ENCODE measurements at regions not wholly inside any gene's neighbourhood (a gene's known extent, or its start where the extent isn't known, plus 50 kb on each side); places are given as distances from the start of the nearest gene placed in this dataset.

- no peaks in the 10 kb centered on the region for H3K36me3 Mint-ChIP-seq
- ATAC-seq (ENCODE audit: low read depth), result no peak
- H3K9me3 Mint-ChIP-seq, result peaks cover 4% of the 10 kb centered on the region
- no peak for DNase-seq (ENCODE audit: low spot score in 2 of 2)
- no peaks in the 10 kb centered on the region for H3K4me1 Mint-ChIP-seq
- H3K27ac Mint-ChIP-seq, result no peak overlapping the region
- no peak overlapping the region for H3K4me3 Mint-ChIP-seq
- peaks cover 17% of the 10 kb centered on the region for H3K27me3 Mint-ChIP-seq
Observed at GRCh38 chr20:60086821-60087562, 128.8 kb downstream of the CDH26 start.

DNA sequence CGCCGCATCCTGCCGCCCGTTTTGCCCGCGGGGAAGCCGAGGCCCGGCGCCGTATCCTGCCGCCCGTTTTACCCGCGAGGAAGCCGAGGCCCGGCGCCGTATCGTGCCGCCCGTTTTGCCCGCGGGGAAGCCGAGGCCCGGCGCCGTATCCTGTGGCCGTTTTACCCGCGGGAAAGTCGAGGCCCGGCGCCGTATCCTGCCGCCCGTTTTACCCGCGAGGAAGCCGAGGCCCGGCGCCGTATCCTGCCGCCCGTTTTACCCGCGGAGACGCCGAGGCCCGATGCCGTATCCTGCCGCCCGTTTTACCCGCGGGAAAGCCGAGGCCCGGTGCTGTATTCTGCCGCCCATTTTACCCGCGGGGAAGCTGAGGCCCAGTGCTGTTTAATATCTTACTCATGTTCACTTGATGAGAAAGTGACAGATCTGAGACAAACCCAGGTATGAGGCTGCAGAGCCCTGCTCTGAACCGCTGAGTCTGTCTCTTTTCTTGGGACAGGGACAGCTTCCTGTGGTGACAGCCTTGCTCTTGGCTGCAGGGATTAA lies 129.4 kb downstream of the CDH26 start:
- DNase-seq (ENCODE audit: low spot score in 2 of 2) (no peak), ATAC-seq (ENCODE audit: low read depth) (no peak)
- Mint-ChIP-seq H3K36me3 (no peaks in the 10 kb centered on the region), H3K9me3 (peaks cover 4% of the 10 kb centered on the region), H3K27ac (no peak overlapping the region), H3K27me3 (peaks cover 18% of the 10 kb centered on the region), H3K4me1 (no peaks in the 10 kb centered on the region), H3K4me3 (no peak overlapping the region)

DNA sequence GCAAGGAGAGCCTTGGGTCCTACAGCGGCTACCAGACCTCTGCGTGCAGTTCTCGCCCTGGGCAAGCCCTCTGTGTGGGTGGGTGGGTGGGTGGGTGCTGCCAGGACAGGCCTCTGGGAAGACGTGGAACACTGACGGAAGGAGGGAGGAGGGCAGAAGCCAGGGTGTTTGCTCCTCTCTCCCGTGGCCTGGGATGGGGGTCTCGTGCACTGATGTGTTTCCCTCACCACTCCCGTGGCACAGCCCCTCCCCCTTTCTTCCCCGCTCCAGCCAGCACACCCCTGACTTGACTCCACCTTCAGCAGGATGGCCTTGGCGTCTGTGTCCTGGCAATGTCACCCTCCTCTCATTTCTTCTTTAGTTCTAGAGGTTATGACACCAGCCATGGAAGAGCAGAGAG lies 130.0 kb downstream of the CDH26 start:
- Mint-ChIP-seq H3K27ac (no peak overlapping the region), H3K27me3 (peaks cover 15% of the 10 kb centered on the region), H3K4me1 (no peaks in the 10 kb centered on the region), H3K9me3 (peaks cover 2% of the 10 kb centered on the region), H3K4me3 (no peak overlapping the region), H3K36me3 (no peaks in the 10 kb centered on the region)
- ATAC-seq (ENCODE audit: low read depth) (no peak), DNase-seq (ENCODE audit: low spot score in 2 of 2) (no peak)

DNA sequence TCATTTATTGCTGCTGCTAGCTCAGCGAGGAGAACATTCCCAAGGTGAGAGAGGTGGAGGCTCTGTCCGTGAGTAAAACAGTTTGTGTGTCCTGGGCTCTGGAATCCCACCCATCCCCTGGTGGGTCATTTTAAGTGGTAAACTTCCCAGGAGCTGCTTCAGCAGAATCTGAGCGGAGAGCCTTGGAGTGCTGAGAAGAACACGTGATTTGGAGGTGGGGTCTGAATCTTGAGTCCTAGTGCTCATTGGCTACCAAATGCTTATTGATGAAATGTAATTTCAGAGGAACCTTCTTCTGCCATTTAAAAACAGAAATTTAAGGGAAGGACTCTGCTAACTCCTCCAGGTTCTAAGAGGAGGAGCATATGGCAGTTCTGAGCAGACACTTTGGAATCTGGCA lies 132.4 kb downstream of the CDH26 start:
- ATAC-seq (ENCODE audit: low read depth) (no peak), DNase-seq (ENCODE audit: low spot score in 2 of 2) (no peak)
- no peak overlapping the region for H3K4me3 Mint-ChIP-seq
- H3K4me1 Mint-ChIP-seq, result no peaks in the 10 kb centered on the region
- H3K36me3 Mint-ChIP-seq, result no peaks in the 10 kb centered on the region
- no peaks in the 10 kb centered on the region for H3K9me3 Mint-ChIP-seq
- no peak overlapping the region for H3K27ac Mint-ChIP-seq
- peaks cover 10% of the 10 kb centered on the region for H3K27me3 Mint-ChIP-seq

DNA sequence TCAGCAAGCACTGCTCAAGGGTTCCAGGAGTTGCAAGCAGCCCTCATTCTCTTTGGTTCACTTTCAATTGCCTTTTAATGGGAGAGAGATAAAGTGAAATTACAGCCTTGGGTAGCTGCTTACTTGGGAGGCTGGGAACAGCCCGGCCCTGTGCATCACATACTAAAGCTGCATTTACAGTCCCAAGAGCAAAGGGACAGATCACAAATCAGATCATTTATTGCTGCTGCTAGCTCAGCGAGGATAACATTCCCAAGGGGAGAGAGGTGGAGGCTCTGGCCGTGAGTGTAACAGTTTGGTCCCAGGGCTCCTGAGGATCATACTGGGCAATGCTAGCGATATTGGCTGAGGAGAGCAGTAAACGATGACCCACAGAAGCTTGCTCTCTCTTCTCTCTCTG lies 133.1 kb downstream of the CDH26 start:
- DNase-seq (ENCODE audit: low spot score in 2 of 2), result no peak
- Mint-ChIP-seq H3K27ac (no peak overlapping the region), H3K9me3 (no peaks in the 10 kb centered on the region), H3K27me3 (peaks cover 10% of the 10 kb centered on the region), H3K36me3 (no peaks in the 10 kb centered on the region), H3K4me1 (no peaks in the 10 kb centered on the region), H3K4me3 (no peak overlapping the region)
- no peak for ATAC-seq (ENCODE audit: low read depth)

DNA sequence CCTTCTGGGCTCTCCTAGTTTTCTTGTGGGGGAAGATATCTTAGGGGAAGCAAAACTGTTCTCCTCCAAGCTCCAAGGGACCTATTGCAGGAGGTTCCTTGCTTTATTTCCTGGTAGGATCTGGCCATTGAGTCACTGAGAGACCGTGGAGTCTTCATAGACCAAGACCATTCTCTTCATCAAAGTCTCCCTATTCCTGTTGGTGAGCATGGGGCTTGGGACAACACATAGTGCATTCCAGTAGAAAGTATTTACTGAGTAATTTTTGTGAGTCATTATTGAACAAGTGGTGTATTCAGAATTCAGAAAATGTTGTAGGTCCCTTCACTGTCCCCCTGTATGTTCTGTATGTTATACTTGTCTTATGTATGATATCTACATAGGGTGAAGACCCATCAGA lies 133.6 kb downstream of the CDH26 start:
- Mint-ChIP-seq H3K9me3 (no peaks in the 10 kb centered on the region), H3K4me1 (no peaks in the 10 kb centered on the region), H3K4me3 (no peak overlapping the region), H3K27me3 (peaks cover 8% of the 10 kb centered on the region), H3K27ac (no peak overlapping the region), H3K36me3 (no peaks in the 10 kb centered on the region)
- DNase-seq (ENCODE audit: low spot score in 2 of 2) (no peak), ATAC-seq (ENCODE audit: low read depth) (no peak)

DNA sequence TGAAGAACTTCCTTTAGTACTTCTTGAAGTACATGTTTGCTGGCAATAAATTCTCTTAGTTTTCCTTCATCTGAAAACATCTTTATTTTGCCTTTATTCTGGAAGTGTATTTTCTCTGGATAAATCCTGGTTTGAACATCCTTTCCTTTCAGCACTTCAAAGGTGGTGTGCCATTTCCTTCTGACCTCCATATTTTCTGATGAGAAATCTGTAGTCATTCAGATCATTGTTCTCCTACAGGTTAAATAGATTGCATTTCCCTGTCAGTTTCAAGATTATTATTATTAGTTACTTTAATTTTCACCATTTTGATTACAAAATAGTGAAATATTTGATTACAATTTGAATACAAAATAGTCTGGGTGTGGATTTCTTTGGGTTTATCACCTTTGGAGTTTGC lies 134.5 kb downstream of the CDH26 start:
- Mint-ChIP-seq H3K36me3 (no peaks in the 10 kb centered on the region), H3K4me3 (no peak overlapping the region), H3K27me3 (peaks cover 8% of the 10 kb centered on the region), H3K27ac (no peak overlapping the region), H3K9me3 (peaks cover under 1% of the 10 kb centered on the region), H3K4me1 (no peaks in the 10 kb centered on the region)
- DNase-seq (ENCODE audit: low spot score in 2 of 2) (no peak), ATAC-seq (ENCODE audit: low read depth) (no peak)

- no peak for ATAC-seq (ENCODE audit: low read depth)
- no peak overlapping the region for H3K27ac Mint-ChIP-seq
- no peaks in the 10 kb centered on the region for H3K36me3 Mint-ChIP-seq
- peaks cover 7% of the 10 kb centered on the region for H3K9me3 Mint-ChIP-seq
- DNase-seq (ENCODE audit: low spot score in 2 of 2), result no peak
- H3K4me3 Mint-ChIP-seq, result no peak overlapping the region
- no peaks in the 10 kb centered on the region for H3K4me1 Mint-ChIP-seq
- H3K27me3 Mint-ChIP-seq, result peaks cover 2% of the 10 kb centered on the region
Observed at GRCh38 chr20:60095456-60095855, 137.2 kb downstream of the CDH26 start.

DNA sequence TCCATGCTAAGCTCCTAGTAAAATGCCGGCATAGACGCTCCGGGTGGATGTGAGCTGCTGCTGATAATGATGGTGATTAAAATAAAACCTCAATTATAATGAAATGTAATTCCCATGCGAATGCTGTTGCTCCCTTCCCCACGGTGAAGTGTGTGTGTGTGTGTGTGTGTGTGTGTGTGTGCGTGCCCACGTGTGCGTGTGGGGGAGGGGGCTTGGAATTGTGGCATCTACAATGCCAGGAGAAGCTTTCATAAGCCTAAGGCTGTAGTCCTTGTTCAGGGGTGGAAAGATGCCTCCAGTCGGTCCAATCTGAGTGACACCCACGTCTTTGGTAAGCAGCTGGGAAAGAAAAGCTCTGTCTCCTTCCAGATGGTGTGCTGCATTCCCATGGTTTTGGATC lies 137.9 kb downstream of the CDH26 start:
- H3K27me3 Mint-ChIP-seq, result peaks cover 1% of the 10 kb centered on the region
- H3K4me1 Mint-ChIP-seq, result no peaks in the 10 kb centered on the region
- H3K27ac Mint-ChIP-seq, result no peak overlapping the region
- DNase-seq (ENCODE audit: low spot score in 2 of 2) (no peak), ATAC-seq (ENCODE audit: low read depth) (no peak)
- peaks cover 7% of the 10 kb centered on the region for H3K9me3 Mint-ChIP-seq
- H3K4me3 Mint-ChIP-seq, result no peak overlapping the region
- H3K36me3 Mint-ChIP-seq, result no peaks in the 10 kb centered on the region

GRCh38 chr20:60097285-60097684 lies 139.1 kb downstream of the CDH26 start:
- Mint-ChIP-seq H3K36me3 (no peaks in the 10 kb centered on the region), H3K4me3 (no peak overlapping the region), H3K27ac (no peak overlapping the region), H3K9me3 (peaks cover 7% of the 10 kb centered on the region), H3K27me3 (peaks cover 3% of the 10 kb centered on the region), H3K4me1 (no peaks in the 10 kb centered on the region)
- ATAC-seq (ENCODE audit: low read depth) (no peak), DNase-seq (ENCODE audit: low spot score in 2 of 2) (no peak)

- Mint-ChIP-seq H3K4me1 (no peaks in the 10 kb centered on the region), H3K9me3 (peaks cover 7% of the 10 kb centered on the region), H3K27ac (no peak overlapping the region), H3K4me3 (no peak overlapping the region), H3K36me3 (no peaks in the 10 kb centered on the region), H3K27me3 (peaks cover 2% of the 10 kb centered on the region)
- ATAC-seq (ENCODE audit: low read depth), result no peak
- DNase-seq (ENCODE audit: low spot score in 2 of 2), result no peak
Observed at GRCh38 chr20:60100780-60101179, 142.6 kb downstream of the CDH26 start.

- no peak for ATAC-seq (ENCODE audit: low read depth)
- no peak for DNase-seq (ENCODE audit: low spot score in 2 of 2)
- no peaks in the 10 kb centered on the region for H3K36me3 Mint-ChIP-seq
- H3K27ac Mint-ChIP-seq, result no peak overlapping the region
- no peak overlapping the region for H3K4me3 Mint-ChIP-seq
- no peaks in the 10 kb centered on the region for H3K4me1 Mint-ChIP-seq
- peaks cover 7% of the 10 kb centered on the region for H3K9me3 Mint-ChIP-seq
- H3K27me3 Mint-ChIP-seq, result peaks cover 2% of the 10 kb centered on the region
Observed at GRCh38 chr20:60101201-60101890, 143.1 kb downstream of the CDH26 start.

DNA sequence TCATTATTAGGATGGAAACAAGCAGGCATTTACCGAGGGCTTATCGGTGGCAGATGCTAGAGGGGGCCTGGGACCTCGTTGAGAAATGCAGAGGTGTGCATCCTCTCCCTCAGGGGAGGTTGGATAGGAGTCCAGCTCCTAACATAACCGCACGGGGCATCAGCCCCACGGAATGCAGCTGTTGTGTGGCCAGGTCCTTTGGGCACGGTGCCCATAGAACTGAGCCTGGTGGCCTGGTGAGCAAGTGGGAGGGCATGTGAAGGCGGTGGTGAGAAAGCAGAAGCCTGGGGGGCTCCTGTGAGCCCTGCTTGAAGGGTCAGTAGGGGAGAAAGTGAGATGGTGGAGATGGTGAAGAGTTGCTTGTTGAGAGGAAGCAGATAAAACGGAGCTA lies 143.7 kb downstream of the CDH26 start:
- Mint-ChIP-seq H3K9me3 (peaks cover 7% of the 10 kb centered on the region), H3K27me3 (peaks cover 2% of the 10 kb centered on the region), H3K36me3 (no peaks in the 10 kb centered on the region), H3K4me1 (no peaks in the 10 kb centered on the region), H3K4me3 (no peak overlapping the region), H3K27ac (no peak overlapping the region)
- ATAC-seq (ENCODE audit: low read depth) (no peak), DNase-seq (ENCODE audit: low spot score in 2 of 2) (no peak)

DNA sequence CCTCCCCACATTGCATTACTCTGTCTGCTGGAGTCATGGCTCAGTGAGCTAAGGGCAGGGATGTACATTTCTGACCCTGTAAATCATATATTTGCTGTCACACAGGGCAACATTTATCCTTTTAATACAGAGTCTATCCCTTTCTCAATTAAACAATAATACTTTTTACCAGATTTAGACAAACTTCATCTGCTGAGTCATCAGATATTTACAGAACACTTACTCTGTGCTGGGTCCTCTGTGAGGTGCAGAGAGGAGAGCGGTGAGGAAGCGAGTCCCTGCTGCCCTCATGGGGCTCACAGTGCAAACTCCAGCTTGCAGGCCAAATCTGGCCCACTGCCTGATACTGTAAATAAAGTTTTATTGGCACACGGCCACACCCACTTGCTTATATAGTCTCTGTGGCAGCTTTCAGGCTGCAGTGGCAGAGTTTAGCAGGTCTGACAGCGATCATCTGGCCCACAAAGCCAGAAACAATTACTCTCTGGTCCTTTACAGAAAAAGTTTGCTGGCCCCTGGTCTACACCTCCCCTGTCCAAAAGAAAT lies 144.5 kb downstream of the CDH26 start:
- H3K36me3 Mint-ChIP-seq, result no peaks in the 10 kb centered on the region
- ATAC-seq (ENCODE audit: low read depth), result no peak
- peaks cover 2% of the 10 kb centered on the region for H3K27me3 Mint-ChIP-seq
- DNase-seq (ENCODE audit: low spot score in 2 of 2), result no peak
- H3K9me3 Mint-ChIP-seq, result peaks cover 6% of the 10 kb centered on the region
- H3K4me1 Mint-ChIP-seq, result no peaks in the 10 kb centered on the region
- no peak overlapping the region for H3K4me3 Mint-ChIP-seq
- no peak overlapping the region for H3K27ac Mint-ChIP-seq
